ENCODE measurements at regions not wholly inside any gene's neighbourhood (a gene's known extent, or its start where the extent isn't known, plus 50 kb on each side); places are given as distances from the start of the nearest gene placed in this dataset.

GRCh38 chr9:31071606-31072286, 1312.7 kb upstream of the ACO1 start:
- no peak for TF ChIP-seq EZH2 (IDR thresholded peaks at IDR 0.05; ENCODE audit: borderline replicate concordance, low read depth, low read length)
- no peak for TF ChIP-seq RBM17 (IDR thresholded peaks at IDR 0.05; ENCODE audit: borderline replicate concordance, low read depth, low read length)
- no peak for TF ChIP-seq CTCF (IDR thresholded peaks at IDR 0.05 in 2 of 3, conservative IDR thresholded peaks at IDR 0.05 in 1 of 3; ENCODE audit: insufficient read depth in 2 of 3, low read depth in 1 of 3, low read length in 3 of 3)
- no peak for TF ChIP-seq ZBED1 (IDR thresholded peaks at IDR 0.05)
- no peak for TF ChIP-seq HSF4 (CRISPR knock-in tag; IDR thresholded peaks at IDR 0.05; ENCODE audit: borderline replicate concordance)
- TF ChIP-seq MAFG (tag; conservative IDR thresholded peaks at IDR 0.05): no peak
- TF ChIP-seq LEF1 (IDR thresholded peaks at IDR 0.05): no peak
- no peak for TF ChIP-seq SRF (CRISPR knock-in tag; IDR thresholded peaks at IDR 0.05)
- TF ChIP-seq POLR2A (conservative IDR thresholded peaks at IDR 0.05): no peak
- TF ChIP-seq E2F4 (CRISPR knock-in tag; IDR thresholded peaks at IDR 0.05; ENCODE audit: low read depth): no peak

Measured in K562 (cell line).